Islet precursor cell (in vitro differentiated cells): ENCODE measurements at regions not wholly inside any gene's neighbourhood (a gene's known extent, or its start where the extent isn't known, plus 50 kb on each side); places are given as distances from the start of the nearest gene placed in this dataset.
A peak's percentile ranks its signal among the peaks of the same experiment; 100 is the strongest.

Source experiments
- DNase-seq: peaks from one replicate; pipeline ENCODE4 v3.0.0-alpha.2; 2018

DNA sequence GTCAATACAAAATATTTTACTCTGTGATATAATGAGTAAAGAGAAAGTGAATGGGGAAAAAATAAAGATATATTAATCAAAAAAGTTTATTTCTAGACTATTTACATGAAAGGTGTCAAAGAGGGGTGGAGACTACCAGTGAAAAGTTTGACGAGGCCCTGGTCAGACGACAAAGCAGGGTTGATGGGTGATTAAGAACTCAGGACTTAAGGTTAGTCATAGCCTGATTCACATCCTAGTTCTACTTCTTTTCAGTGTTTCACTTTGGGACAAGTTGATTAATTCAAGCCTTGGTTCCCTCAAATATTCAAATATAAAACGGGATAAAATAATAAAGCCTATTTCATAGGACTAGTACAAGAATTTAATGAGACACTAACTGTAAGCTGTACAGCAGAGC lies 178.2 kb upstream of the HS3ST5 start:
- no peak for DNase-seq

DNA sequence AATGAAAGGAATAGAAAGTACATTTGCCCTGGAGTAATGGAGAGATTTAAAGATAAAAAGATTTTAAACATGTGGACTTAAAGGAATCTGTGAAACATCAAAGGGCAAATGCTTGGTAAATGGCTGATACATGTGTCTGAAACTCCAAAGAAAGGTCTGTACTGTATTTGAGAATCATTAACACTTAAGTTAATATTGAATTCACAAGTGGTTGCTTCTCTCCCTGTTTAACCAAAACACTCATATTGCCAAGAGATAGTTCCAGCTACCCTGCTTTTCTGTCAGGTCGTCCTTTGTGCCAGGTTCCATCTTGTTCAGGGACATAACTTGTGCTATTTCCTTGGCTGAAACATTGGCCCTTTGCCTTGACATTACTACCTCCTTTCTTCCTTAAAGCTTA lies 171.3 kb upstream of the HS3ST5 start:
- DNase-seq: no peak

DNA sequence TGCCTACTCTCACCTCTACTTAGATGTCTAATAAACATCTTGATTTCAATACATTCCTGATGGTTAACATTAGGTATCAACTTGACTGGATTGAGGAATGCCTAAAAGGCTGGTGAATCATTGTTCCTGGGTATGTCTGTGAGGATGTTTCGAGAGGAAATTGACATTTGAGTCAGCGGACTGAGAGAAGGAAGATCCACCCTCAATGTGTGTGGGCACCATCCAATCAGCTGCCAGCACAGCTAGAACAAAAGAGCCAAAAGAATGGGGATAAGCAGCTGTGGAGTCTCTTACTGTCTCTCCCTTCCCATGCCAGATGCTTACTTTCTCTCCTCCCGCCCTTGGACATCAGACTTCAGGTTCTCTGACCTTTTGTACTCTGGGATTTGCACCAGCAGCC lies 128.6 kb upstream of the HS3ST5 start:
- no peak for DNase-seq

- no peak for DNase-seq
Observed at GRCh38 chr6:114467931-114468330, 125.1 kb upstream of the HS3ST5 start.

DNA sequence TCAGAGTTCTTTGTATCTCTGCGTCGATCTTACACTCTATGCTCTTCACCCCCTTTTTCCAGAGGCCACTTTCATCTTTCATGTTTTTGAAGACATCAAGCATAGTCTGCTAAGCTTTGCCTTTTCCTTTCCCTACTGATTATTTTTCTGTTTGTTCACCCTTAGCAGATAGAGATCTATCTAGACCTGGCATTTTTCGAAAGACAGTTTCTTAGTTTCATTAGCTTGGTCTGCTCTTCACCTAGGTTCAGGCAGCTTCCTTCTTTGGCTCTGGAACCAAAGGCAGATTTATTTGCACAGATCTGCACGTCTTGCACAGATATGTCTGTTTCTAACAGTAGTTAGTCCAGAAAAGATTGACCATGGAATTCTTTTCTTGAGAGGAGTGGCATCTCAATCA lies 122.7 kb upstream of the HS3ST5 start:
- DNase-seq: no peak

GRCh38 chr6:114453737-114454276 lies 111.0 kb upstream of the HS3ST5 start:
- DNase-seq: no peak

DNA sequence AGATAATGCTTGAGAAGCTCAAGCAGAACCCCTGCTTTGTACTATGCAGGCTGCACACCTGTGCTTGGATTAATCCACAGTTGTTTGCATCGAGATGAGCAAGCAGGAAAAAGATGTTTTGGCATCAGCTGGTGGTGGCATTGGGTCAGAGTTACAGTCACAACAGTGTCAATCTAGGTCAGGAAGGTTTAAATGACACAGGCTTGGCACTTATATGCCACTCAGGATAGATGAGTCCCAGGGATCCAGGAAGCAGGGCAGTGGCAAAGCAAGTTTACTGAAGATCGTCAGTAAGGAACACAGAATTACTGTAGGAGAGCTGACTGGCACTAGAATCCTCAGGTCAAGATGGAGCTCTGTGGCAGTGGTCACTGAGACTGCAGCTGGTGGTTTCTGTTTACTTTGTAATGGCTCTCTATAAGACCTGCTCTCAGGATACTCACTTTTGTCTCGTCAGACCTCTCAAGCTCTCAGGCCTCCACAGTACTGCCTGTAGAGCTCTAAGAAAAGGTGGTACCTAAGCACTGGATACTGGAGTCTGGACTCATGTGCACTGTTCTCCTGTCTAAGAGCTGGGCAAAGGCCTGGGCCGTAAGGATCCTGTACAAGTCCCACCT lies 110.1 kb upstream of the HS3ST5 start:
- DNase-seq: no peak

DNA sequence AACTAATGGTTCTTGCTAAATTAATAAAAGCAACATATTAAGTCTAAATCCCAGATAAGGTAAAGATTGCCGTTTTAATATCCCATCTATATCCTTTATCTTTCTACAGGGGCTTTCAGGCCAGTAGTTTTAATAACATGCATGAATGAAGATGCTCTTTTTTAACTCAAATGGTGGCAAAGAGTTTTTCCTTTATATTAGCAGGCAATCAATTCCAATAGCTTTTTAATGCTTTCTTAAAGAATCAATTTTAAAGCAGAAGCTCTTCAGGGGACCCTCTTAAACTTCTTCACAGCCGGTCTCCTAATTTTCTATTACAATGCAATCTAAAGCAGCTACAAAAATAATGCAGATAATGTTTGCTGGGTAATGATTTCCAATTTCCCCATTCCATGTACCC lies 107.8 kb upstream of the HS3ST5 start:
- DNase-seq: no peak

DNA sequence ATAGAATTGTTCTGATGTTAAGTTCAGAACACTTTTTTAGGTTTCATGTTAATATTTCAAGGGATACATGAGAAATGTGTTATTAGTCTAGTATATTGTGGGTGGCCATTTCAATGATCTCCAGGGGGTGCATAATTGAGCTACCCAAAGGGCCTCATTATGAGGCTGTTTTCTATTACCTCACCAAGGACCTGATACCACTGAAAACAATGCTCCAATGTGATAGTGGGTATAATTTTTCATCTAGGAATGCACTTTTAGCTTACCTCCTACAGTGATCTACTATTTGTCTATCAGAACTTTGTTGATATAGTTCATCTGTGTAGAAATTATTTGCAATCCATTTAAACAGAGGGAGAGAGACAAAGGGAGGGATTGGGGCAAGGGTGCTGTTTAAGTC lies 106.8 kb upstream of the HS3ST5 start:
- no peak for DNase-seq

GRCh38 chr6:114446342-114446741 lies 103.5 kb upstream of the HS3ST5 start:
- no peak for DNase-seq

DNA sequence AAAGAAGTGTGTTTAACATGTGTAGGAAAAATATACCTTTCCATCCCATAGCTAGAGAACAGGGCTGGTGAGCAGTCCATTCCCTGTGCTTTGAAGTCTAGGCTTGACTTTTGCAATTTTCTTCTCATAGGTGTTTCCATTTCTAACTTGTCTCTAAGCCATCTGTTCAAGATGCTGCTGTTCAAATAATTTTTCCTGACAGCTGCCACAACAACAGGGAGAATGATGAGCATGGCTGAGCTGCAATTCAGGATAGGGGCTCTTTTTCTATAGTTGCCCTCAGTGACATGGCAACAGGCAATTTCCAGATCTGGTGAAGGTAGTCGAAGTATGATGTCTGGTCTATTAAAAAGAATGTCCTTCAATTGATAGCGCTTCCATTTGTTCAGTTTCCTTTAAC lies 103.0 kb upstream of the HS3ST5 start:
- no peak for DNase-seq

GRCh38 chr6:114439411-114439810 lies 96.6 kb upstream of the HS3ST5 start:
- no peak for DNase-seq

GRCh38 chr6:114437235-114437634 lies 94.4 kb upstream of the HS3ST5 start:
- no peak for DNase-seq

DNA sequence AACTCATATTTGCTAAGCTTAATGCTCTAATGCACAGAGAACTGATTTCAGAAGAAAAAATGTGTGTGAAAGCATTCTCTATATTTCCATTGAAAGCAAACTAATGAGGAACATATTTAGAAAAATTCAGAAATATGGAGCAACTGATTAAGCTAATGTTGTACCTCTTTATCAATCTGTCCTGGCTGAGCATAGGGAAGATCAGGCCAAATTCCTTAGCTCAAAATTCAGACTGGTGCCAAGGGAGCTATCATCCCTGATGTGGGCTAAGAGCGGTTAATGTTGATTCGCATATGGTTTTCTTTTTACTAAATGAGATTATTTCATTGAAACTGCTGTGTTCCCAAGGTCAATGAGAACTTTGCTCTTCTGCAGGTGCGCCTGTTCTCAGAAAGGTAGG lies 93.9 kb upstream of the HS3ST5 start:
- no peak for DNase-seq

DNA sequence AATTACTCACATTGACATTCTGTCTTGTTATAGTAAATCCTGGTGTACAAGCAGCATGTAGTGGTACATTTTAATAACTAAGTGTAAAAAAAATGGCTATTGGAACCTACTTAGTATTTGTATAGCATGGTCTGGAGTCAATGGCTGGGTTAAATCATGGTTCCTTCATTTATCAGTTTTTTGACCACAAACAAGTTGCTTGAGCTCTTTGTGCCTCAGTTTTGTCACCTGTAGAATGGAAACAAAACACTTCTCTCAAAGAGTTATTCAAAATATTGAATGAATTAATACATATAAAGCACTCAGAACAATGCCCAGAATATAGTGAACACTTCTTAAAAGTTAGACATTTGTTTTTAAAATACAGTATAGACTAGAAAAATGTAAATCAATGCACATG lies 93.2 kb upstream of the HS3ST5 start:
- no peak for DNase-seq

DNA sequence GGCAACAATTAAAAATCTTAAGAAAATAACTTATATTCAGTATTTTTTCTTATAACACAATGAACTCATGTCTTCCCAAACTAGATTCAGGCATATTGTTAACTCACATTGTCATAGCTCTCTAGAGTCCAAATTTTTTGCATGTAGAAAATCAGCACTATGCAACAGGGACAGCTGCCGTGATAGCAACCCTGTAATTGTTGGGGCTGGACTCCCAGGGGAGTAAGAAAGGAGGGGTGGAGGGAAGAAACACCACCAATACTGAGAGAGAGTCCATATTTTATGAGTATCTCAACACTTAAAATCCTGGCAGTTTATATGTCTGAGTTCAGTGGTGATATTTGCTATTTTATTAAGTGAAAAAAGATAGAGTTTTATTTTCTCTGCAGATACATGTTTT lies 89.6 kb upstream of the HS3ST5 start:
- no peak for DNase-seq

GRCh38 chr6:114431641-114432040 lies 88.8 kb upstream of the HS3ST5 start:
- DNase-seq: no peak

DNA sequence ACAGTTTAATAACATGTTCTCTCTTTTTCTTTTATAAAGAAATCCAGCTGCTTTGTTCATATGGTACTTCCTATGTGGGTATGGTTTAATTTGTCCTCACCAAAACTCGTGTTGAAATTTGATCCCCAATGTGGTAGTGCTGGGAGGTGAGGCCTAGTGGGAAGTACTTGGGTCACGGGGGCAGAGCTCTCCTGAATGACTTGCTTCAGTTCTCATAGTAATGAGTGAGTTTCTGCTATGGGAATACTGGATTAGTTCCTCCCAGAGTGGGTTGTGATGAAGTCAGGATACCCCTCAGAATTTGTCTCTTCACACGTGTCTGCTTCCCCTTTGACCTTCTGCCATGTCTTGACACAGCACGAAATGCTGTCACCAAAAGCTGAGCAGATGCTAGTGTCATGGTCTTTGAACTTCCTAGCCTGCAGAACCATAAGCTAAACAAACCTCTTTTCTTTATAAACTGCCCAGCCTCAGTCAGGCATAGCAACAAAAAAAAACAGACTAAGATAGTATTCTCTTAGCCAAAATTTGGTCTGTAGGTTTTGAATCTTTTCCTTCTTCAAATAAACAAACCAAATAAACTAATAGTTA lies 87.8 kb upstream of the HS3ST5 start:
- DNase-seq: no peak

DNA sequence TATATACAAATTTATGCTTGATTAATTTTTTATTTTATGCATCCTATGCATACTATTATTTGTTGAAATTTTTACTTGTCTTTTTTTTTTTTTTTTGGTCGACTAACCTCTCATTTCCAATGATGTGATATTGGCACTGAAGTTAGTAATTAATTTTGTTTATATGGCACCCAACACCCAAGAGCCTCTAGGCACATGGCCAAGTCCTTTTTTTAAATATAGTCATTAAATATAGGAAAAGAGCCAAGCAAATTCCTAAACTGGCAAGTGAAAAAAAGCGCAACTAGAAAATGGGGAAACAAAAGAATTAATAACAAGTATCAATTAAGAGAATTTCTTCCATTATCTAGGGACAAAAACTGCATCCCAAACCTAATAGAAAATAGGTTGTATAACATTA lies 85.5 kb upstream of the HS3ST5 start:
- no peak for DNase-seq

DNA sequence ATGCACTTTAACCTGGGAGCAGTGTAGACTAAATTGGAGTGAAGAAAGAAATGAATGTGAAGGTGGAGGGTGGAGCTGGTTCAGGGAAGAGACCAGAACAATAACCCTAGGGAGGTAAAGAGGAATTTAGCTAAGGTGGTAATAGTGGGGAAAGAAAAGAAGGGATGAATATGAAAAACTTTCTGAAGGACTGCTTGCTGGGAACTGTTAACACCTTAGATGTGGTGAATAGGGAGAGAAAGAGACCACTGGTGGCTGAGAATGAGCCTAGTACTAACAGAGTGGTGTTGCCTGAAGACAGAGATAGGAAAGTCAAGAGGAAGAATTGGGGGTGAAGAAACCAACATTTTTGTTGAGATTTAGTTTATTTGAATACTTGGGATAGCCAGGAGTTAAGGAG lies 78.4 kb upstream of the HS3ST5 start:
- no peak for DNase-seq

- peak; percentile 61 for DNase-seq
Observed at GRCh38 chr6:114419175-114419574, 76.4 kb upstream of the HS3ST5 start.

DNA sequence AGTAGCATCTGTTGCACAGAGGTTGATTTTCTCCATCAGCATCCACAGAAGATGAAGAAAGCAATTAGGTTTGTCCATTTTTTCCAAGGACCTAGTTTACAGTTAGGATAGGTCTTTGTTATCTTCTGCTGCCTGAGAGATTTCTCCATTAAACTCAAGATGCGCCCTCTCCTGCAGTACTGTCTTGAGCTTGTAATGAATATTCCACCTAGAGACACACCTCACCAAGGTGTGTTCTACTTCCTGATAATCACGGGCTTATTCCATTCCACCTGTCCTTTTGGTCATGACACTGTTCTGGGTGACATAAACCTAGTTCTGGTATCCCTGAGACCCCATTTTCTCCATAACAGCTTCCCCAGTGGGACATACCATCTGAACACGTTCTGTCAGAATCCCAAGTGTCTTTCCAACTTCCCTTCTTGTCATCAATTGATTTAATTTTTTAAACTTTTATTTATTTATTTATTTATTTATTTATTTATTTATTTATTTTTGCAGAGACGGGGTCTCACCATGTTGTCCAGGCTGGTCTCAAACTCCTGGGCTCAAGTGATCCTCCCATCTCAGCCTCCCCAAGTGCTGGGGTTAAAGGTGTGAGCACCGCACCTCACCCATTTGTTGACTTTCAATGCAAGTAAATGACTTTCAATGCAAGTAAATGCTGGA lies 75.6 kb upstream of the HS3ST5 start:
- no peak for DNase-seq

- no peak for DNase-seq
Observed at GRCh38 chr6:114407426-114408035, 64.7 kb upstream of the HS3ST5 start.

GRCh38 chr6:114404339-114404955 lies 61.6 kb upstream of the HS3ST5 start:
- no peak for DNase-seq
